HepG2 (cell line): ENCODE measurements at regions not wholly inside any gene's neighbourhood (a gene's known extent, or its start where the extent isn't known, plus 50 kb on each side); places are given as distances from the start of the nearest gene placed in this dataset.

Source experiments
- ATAC-seq: fragments of 200-7000 bp; cut with Tn5 transposase; 3 replicates; pipeline ENCODE4 v1.9.1; 2020; ENCODE audit warnings: mild to moderate bottlenecking, moderate library complexity
- BruUV-seq: library from RNA; stranded (reverse); fragments of 400-500 nt; replicated peaks from 2 replicates; lab custom pipeline; 2021; lab: Mats Ljungman, UMichigan
- CTCF ChIA-PET: fragments of 300-600 bp; formaldehyde crosslinking; extraction: SDS; loops from one replicate; lab custom pipeline; 2021; ENCODE audit warnings: low total read pairs, inconsistent platforms, low intra/inter-chr PET ratio; lab: Yijun Ruan, JAX
- POLR2A ChIA-PET: fragments of 350-600 bp; sonication (Branson Sonifier 250); formaldehyde crosslinking; loops from one replicate; lab custom pipeline; 2020; ENCODE audit warnings: antibody characterized with exemption, inconsistent platforms; lab: Yijun Ruan, JAX
- DNase-seq: peaks from one replicate; pipeline ENCODE4 v3.0.0-alpha.2; 2015; ENCODE audit warnings: low spot score
- FAIRE-seq: peaks from 3 replicates; lab custom pipeline; 2011; peaks lifted over from hg19 to GRCh38; lab: Jason Lieb, UNC
- H2AFZ ChIP-seq: one replicate; pipeline ENCODE4 v1.6.1; 2011; ENCODE audit warnings: low read length, inconsistent platforms
- H3K27ac ChIP-seq: fragments of 300-600 bp; 3 replicates; pipeline ENCODE4 v1.8.0; 2011; ENCODE audit warnings: mixed run types, mild to moderate bottlenecking, mixed read lengths, low read length, inconsistent platforms; ENCODE audit not compliant: insufficient read depth; ENCODE audit errors: extremely low read length
- H3K27me3 ChIP-seq, 2 experiments: fragments of 200-600 bp in 1 of 2; 2 replicates in 1 of 2; 3 replicates in 1 of 2; pipeline versions ENCODE4 v1.6.0 to v1.8.0; 2011; ENCODE audit warnings: low read length in 2 of 2, mild to moderate bottlenecking in 2 of 2, moderate library complexity in 2 of 2, inconsistent platforms in 1 of 2; ENCODE audit not compliant: insufficient read depth in 2 of 2, control insufficient read depth in 1 of 2
- H3K36me3 ChIP-seq, 2 experiments: fragments of 200-600 bp in 1 of 2; replicated peaks in 1 of 2; 2 replicates in 1 of 2; 3 replicates in 1 of 2; pipeline versions ENCODE4 v1.5.1 to v1.8.0; 2011; ENCODE audit warnings: low read length in 2 of 2, inconsistent platforms in 1 of 2; ENCODE audit not compliant: insufficient read depth in 2 of 2, control insufficient read depth in 1 of 2
- H3K4me1 ChIP-seq: 2 replicates; pipeline ENCODE4 v1.5.1; 2012; ENCODE audit warnings: low read length, inconsistent platforms; ENCODE audit not compliant: insufficient read depth
- H3K4me2 ChIP-seq: 2 replicates; pipeline ENCODE4 v1.6.0; 2011; ENCODE audit warnings: low read depth, low read length, inconsistent platforms
- H3K4me3 ChIP-seq, 3 experiments: fragments of 200-600 bp in 1 of 3; sonication (generic), shearing (Covaris generic) in 1 of 3; replicated peaks in 1 of 3; 2 replicates each; pipeline ENCODE4 v1.5.1; 2011 to 2016; ENCODE audit warnings: low read length in 3 of 3, inconsistent platforms in 2 of 3, low read depth in 2 of 3, mild to moderate bottlenecking in 2 of 3, control low read depth in 1 of 3, mixed read lengths in 1 of 3; ENCODE audit not compliant: insufficient read depth in 1 of 3
- H3K79me2 ChIP-seq: one replicate; pipeline ENCODE4 v1.6.1; 2011; ENCODE audit warnings: low read length, inconsistent platforms; ENCODE audit not compliant: insufficient read depth
- H3K9ac ChIP-seq: 2 replicates; pipeline ENCODE4 v1.6.0; 2011; ENCODE audit warnings: mild to moderate bottlenecking, low read depth, low read length, inconsistent platforms; ENCODE audit not compliant: insufficient read depth
- H3K9me3 ChIP-seq: 2 replicates; pipeline ENCODE4 v1.5.1; 2012; ENCODE audit warnings: mild to moderate bottlenecking, low read length
- H4K20me1 ChIP-seq: 2 replicates; pipeline ENCODE4 v1.6.0; 2011; ENCODE audit warnings: inconsistent platforms, mild to moderate bottlenecking, low read length, moderate library complexity; ENCODE audit not compliant: insufficient read depth
- ATRX ChIP-seq: sonication (generic); formaldehyde crosslinking; IDR thresholded peaks from 2 replicates; pipeline ENCODE4 v1.4.0; 2020; ENCODE audit warnings: missing genetic modification reagents, borderline replicate concordance
- FOSL2 ChIP-seq: sonication (generic); formaldehyde crosslinking; IDR thresholded peaks from 2 replicates; pipeline ENCODE4 v1.4.0; 2020; ENCODE audit warnings: missing genetic modification reagents
- HOXA3 ChIP-seq: sonication (generic); formaldehyde crosslinking; IDR thresholded peaks from 2 replicates; pipeline ENCODE4 v1.5.0; 2020; ENCODE audit warnings: missing genetic modification reagents
- MAFK ChIP-seq, 2 experiments: IDR thresholded peaks in 1 of 2; conservative IDR thresholded peaks in 1 of 2; 2 replicates each; pipeline ENCODE4 v1.6.1; 2011; ENCODE audit warnings: improper control_type of control experiment in 2 of 2, low read length in 2 of 2
- PHB2 ChIP-seq: fragments of 450-650 bp; IDR thresholded peaks from 2 replicates; pipeline ENCODE4 v1.6.1; 2018; ENCODE audit not compliant: partially characterized antibody
- RBAK ChIP-seq: sonication (generic); formaldehyde crosslinking; IDR thresholded peaks from 2 replicates; pipeline ENCODE4 v1.5.1; 2020; ENCODE audit warnings: mild to moderate bottlenecking, missing genetic modification reagents
- RELA ChIP-seq: sonication (generic); formaldehyde crosslinking; IDR thresholded peaks from 2 replicates; pipeline ENCODE4 v1.4.0; 2020; ENCODE audit warnings: missing genetic modification reagents
- SNRNP70 ChIP-seq: fragments of 200-400 bp; formaldehyde crosslinking; IDR thresholded peaks from 2 replicates; pipeline ENCODE4 v1.6.1; 2017; ENCODE audit warnings: mild to moderate bottlenecking, low read depth, low read length, moderate library complexity
- SP4 ChIP-seq: sonication (generic); formaldehyde crosslinking; IDR thresholded peaks from 2 replicates; pipeline ENCODE4 v1.8.1; 2023; ENCODE audit warnings: mild to moderate bottlenecking, missing genetic modification reagents
- STAG1 ChIP-seq: sonication (generic); formaldehyde crosslinking; IDR thresholded peaks from 2 replicates; pipeline ENCODE4 v1.4.0; 2020; ENCODE audit warnings: missing genetic modification reagents
- ZNF3 ChIP-seq: IDR thresholded peaks from 2 replicates; pipeline ENCODE4 v1.7.0; 2017; ENCODE audit warnings: inconsistent platforms
- ZNF629 ChIP-seq: sonication (generic); formaldehyde crosslinking; conservative IDR thresholded peaks from 2 replicates; pipeline ENCODE4 v1.5.0; 2020; ENCODE audit warnings: missing genetic modification reagents
- ZNF83 ChIP-seq: sonication (generic); formaldehyde crosslinking; IDR thresholded peaks from 2 replicates; pipeline ENCODE4 v1.4.0; 2020; ENCODE audit warnings: missing genetic modification reagents, mild to moderate bottlenecking, borderline replicate concordance
- WGBS: methylation state at CpG from one replicate; pipeline ENCODE4 v1.1.6; 2017; ENCODE audit warnings: low lambda C conversion rate; 5-methylcytosine and 5-hydroxymethylcytosine counted together
- in situ Hi-C: cut with HindIII; loops from 2 replicates; pipeline ENCODE4 v1.10.0; 2017; ENCODE audit warnings: low pct_unique_long_range_greater_than_20kb; ENCODE audit not compliant: extremely low pct_ligation_motif_present
- intact Hi-C: fragments of 100-400 bp; cut with micrococcal nuclease; formaldehyde crosslinking; loops from one replicate; pipeline ENCODE4 v1.10.0; 2022; ENCODE audit not compliant: unreplicated experiment
- TF ChIP-seq, protein P1 (sequence below): sonication (generic); formaldehyde crosslinking; IDR thresholded peaks from 2 replicates; pipeline ENCODE4 v1.9.0; 2022; ENCODE audit warnings: low read depth, missing genetic modification reagents

DNA sequence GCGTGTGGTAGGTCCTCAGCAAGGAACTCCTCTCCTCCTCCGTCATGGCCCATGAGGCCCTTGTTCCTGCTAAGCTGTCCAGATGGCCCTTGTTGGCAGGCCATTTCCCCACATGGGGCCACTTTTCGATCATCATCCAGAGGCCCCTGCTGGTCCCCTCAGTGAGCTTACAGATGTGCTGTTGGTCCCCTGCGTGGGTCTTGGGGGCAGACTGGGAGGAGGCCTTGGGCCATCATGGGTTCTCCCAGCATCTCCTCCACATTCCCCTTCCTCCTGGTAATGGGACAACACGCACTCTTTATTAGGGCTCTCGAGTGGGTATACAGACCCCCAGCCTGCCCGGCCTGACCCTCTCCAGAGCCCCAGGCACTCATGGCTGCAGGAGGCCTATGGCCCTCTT lies 114.7 kb downstream of the BEGAIN start:
- ChIA-PET CTCF (no interaction called here), POLR2A (no interaction called here)
- Histone ChIP-seq H2AFZ (no peak overlapping the region), H3K4me1 (peaks cover 22% of the 10 kb centered on the region), H3K9me3 (no peaks in the 10 kb centered on the region), H3K36me3 (no peaks in the 10 kb centered on the region), H3K27ac (no peak overlapping the region), H3K9ac (no peak overlapping the region), H3K4me2 (no peak overlapping the region), H4K20me1 (no peaks in the 10 kb centered on the region), H3K79me2 (no peaks in the 10 kb centered on the region), H3K27me3 (0 out of 5 replicates have a peak, but pooled peaks cover 0 to 1% of the 10 kb centered on the region in 2 experiments), H3K4me3 (no peak overlapping the region)
- intact Hi-C loops (no loop called here), in situ Hi-C loops (no loop called here)
- ATAC-seq: no peak
- TF ChIP-seq STAG1 (CRISPR knock-in tag): no peak
- WGBS: 98% methylated on average over 5 of the region's 7 CpGs
- no peak for FAIRE-seq
- no TSS peak for BruUV-seq
- no peak for DNase-seq

DNA sequence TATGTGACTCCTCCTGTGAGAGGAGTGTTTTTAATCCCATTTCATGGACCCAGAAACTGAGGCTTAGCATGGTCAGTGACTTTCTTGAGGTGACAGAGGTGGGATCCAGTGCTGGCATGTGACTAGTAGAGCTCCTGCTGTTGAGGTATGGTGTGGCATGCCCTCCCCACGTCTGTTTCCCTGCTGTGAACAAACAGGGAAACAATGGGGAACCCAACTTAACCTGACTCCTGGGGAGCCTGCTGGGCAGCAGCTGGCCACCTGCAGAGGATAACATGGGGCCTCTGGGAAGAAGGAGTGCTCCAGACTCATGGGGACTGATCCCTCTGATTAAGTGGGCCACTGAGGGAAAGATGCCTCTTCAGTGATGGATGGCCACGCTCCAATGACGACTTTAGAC lies 114.0 kb downstream of the BEGAIN start:
- Histone ChIP-seq H3K27ac (no peak overlapping the region), H3K79me2 (no peaks in the 10 kb centered on the region)
- WGBS: 80% methylated on average over 3 of the region's 3 CpGs

DNA sequence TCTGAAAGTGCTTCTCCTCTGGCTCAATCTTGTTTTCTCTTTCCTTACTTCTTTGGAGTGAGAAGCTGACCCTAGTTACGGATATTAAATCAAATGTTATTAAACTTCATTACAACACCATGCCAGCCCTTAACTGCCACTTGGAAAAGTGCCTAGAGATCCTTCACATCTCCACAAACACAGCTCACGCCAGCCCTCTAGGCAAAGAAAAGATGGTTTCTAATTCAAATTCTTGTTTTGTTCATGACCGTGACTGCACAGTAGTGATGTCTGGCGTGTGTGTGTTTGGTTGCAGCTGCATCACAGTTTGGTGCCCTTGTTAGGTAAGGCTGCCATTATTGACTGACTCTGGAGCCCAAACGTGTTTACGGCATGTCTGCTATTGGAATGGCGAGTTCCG lies 113.0 kb downstream of the BEGAIN start:
- no peaks in the 10 kb centered on the region for H3K9me3 ChIP-seq
- DNase-seq: no peak
- ATAC-seq: no peak
- FAIRE-seq: no peak
- no peak overlapping the region for H3K4me2 ChIP-seq
- H3K9ac ChIP-seq: no peak overlapping the region
- H3K36me3 ChIP-seq: no peaks in the 10 kb centered on the region
- H3K4me1 ChIP-seq: peaks cover 22% of the 10 kb centered on the region
- no peaks in the 10 kb centered on the region for H3K79me2 ChIP-seq
- 0 out of 5 replicates have a peak, but pooled peaks cover 0 to 1% of the 10 kb centered on the region in 2 experiments for H3K27me3 ChIP-seq
- no peak overlapping the region for H3K27ac ChIP-seq
- H2AFZ ChIP-seq: no peak overlapping the region
- no peak overlapping the region for H3K4me3 ChIP-seq
- ChIA-PET CTCF (no interaction called here), POLR2A (no interaction called here)
- intact Hi-C loops (no loop called here), in situ Hi-C loops (no loop called here)
- no TSS peak for BruUV-seq
- no peaks in the 10 kb centered on the region for H4K20me1 ChIP-seq
- 96% methylated on average over 8 of the region's 8 CpGs for WGBS
- no peak for TF ChIP-seq FOSL2 (CRISPR knock-in tag)
- TF ChIP-seq ZNF3 (CRISPR knock-in tag): no peak
- TF ChIP-seq HOXA3 (CRISPR knock-in tag): no peak
- TF ChIP-seq RELA (CRISPR knock-in tag): no peak
- no peak for TF ChIP-seq ZNF83 (CRISPR knock-in tag)
- TF ChIP-seq, protein P1, sequence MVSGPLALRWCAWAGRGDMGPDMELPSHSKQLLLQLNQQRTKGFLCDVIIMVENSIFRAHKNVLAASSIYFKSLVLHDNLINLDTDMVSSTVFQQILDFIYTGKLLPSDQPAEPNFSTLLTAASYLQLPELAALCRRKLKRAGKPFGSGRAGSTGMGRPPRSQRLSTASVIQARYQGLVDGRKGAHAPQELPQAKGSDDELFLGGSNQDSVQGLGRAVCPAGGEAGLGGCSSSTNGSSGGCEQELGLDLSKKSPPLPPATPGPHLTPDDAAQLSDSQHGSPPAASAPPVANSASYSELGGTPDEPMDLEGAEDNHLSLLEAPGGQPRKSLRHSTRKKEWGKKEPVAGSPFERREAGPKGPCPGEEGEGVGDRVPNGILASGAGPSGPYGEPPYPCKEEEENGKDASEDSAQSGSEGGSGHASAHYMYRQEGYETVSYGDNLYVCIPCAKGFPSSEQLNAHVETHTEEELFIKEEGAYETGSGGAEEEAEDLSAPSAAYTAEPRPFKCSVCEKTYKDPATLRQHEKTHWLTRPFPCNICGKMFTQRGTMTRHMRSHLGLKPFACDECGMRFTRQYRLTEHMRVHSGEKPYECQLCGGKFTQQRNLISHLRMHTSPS (CRISPR knock-in tag): no peak
- no peak for TF ChIP-seq SNRNP70
- TF ChIP-seq RBAK (CRISPR knock-in tag): no peak
- no peak for TF ChIP-seq ATRX (CRISPR knock-in tag)
- TF ChIP-seq MAFK (conservative IDR thresholded peaks at IDR 0.05 in 1 of 2, IDR thresholded peaks at IDR 0.05 in 1 of 2; ENCODE audit: low read length in 2 of 2): no peak
- no peak for TF ChIP-seq PHB2

More for the DNA sequence above, 114.0 kb downstream of the BEGAIN start:
- FAIRE-seq: no peak
- no peak for DNase-seq
- Histone ChIP-seq H3K4me3 (no peak overlapping the region), H3K4me2 (no peak overlapping the region), H3K36me3 (no peaks in the 10 kb centered on the region), H4K20me1 (no peaks in the 10 kb centered on the region), H3K9ac (no peak overlapping the region), H3K4me1 (peaks cover 22% of the 10 kb centered on the region), H2AFZ (no peak overlapping the region), H3K27me3 (0 out of 5 replicates have a peak, but pooled peaks cover 0 to 1% of the 10 kb centered on the region in 2 experiments), H3K9me3 (no peaks in the 10 kb centered on the region)
- POLR2A ChIA-PET: no interaction called here
- BruUV-seq: no TSS peak
- peak; percentile 54 for TF ChIP-seq ZNF629
- TF ChIP-seq SP4 (CRISPR knock-in tag): no peak
- CTCF ChIA-PET: no interaction called here
- in situ Hi-C loops: no loop called here
- ATAC-seq: no peak
- intact Hi-C loops: no loop called here
